ENCODE measurements at regions not wholly inside any gene's neighbourhood (a gene's known extent, or its start where the extent isn't known, plus 50 kb on each side); places are given as distances from the start of the nearest gene placed in this dataset.

- Histone ChIP-seq H3K14ac (ENCODE audit: insufficient read length) (no peak overlapping the region), H3K18ac (ENCODE audit: extremely low read depth, low read length) (no peak overlapping the region), H3K4me2 (ENCODE audit: insufficient read depth in 1 of 2, low read depth in 2 of 2, low read length in 2 of 2) (no peak overlapping the region), H3K23ac (ENCODE audit: insufficient read length) (no peak overlapping the region), H2BK15ac (ENCODE audit: low read length) (no peak overlapping the region), H2BK120ac (replicated peaks; ENCODE audit: low read depth, low read length) (no peak overlapping the region), H4K91ac (replicated peaks; ENCODE audit: insufficient read length, low read length) (no peak overlapping the region), H4K8ac (ENCODE audit: extremely low read depth, insufficient read depth, low read length) (no peak overlapping the region), H3K9me3 (ENCODE audit: insufficient read depth in 2 of 2, low read depth in 1 of 2, low read length in 1 of 2) (no peaks in the 10 kb centered on the region), H4K5ac (ENCODE audit: insufficient read length, low read depth, low read length) (no peak overlapping the region), H3K4ac (replicated peaks; ENCODE audit: insufficient read length, low read depth, low read length) (no peak overlapping the region), H3K27ac (ENCODE audit: low read depth, low read length) (no peak overlapping the region), H3K27me3 (replicated peaks in 1 of 4; ENCODE audit: control insufficient read depth in 3 of 4, extremely low read depth in 1 of 4, insufficient read depth in 3 of 4, low read length in 3 of 4) (peaks cover 0 to 3% (median 0%) of the 10 kb centered on the region in 4 experiments; a peak in 2 of 7 replicates), H2BK12ac (ENCODE audit: low read depth, low read length) (no peak overlapping the region), H3K23me2 (ENCODE audit: low read depth, low read length) (no peaks in the 10 kb centered on the region), H3K79me1 (ENCODE audit: low read depth, low read length) (no peaks in the 10 kb centered on the region), H3K56ac (replicated peaks; ENCODE audit: insufficient read length, low read depth, low read length) (no peak overlapping the region), H2AFZ (ENCODE audit: low read length) (no peak overlapping the region; the same call in 1 of the 2 replicates), H2BK20ac (ENCODE audit: low read length) (no peak overlapping the region), H2BK5ac (ENCODE audit: low read depth, low read length) (no peak overlapping the region), H3K4me3 (ENCODE audit: extremely low read depth in 1 of 4, insufficient read depth in 2 of 4, low read depth in 3 of 4, low read length in 4 of 4) (no peak overlapping the region), H3K79me2 (ENCODE audit: control insufficient read depth in 1 of 2, insufficient read depth in 2 of 2, low read length in 2 of 2) (no peaks in the 10 kb centered on the region), H3K4me1 (replicated peaks in 1 of 4; ENCODE audit: control insufficient read depth in 3 of 4, insufficient read depth in 4 of 4, low read length in 3 of 4) (peaks cover 2 to 4% (median 3%) of the 10 kb centered on the region in 4 experiments; a peak in 3 of 7 replicates), H2AK5ac (ENCODE audit: low read depth, low read length) (no peak overlapping the region), H4K20me1 (replicated peaks in 1 of 2; ENCODE audit: control insufficient read depth in 1 of 2, insufficient read depth in 2 of 2, low read length in 2 of 2) (no peaks in the 10 kb centered on the region), H3K9ac (replicated peaks in 1 of 4; ENCODE audit: extremely low read depth in 1 of 4, low read depth in 3 of 4, low read length in 3 of 4) (no peak overlapping the region), H3K36me3 (ENCODE audit: control insufficient read depth in 2 of 4, insufficient read depth in 4 of 4, low read length in 3 of 4) (no peaks in the 10 kb centered on the region)
- WGBS, 2 experiments (ENCODE audit: extremely low coverage in 1 of 2, insufficient coverage in 1 of 2, insufficient read length in 1 of 2, insufficient replicate concordance in 2 of 2, low coverage in 1 of 2, low lambda C conversion rate in 2 of 2, missing lambda C conversion rate in 1 of 2), result 90% methylated on average over 5 of the region's 5 CpGs; no CpG with 5 or more reads in 1 of the 2 experiments
- POLR2A ChIA-PET (ENCODE audit: partially characterized antibody), result interaction anchor here (0.9 to 1.3 kb wide), 2 partner anchors 24 to 36 kb away, joined by 3 read pairs; no protein-coding TSS in a partner anchor
- CTCF ChIA-PET (ENCODE audit: partially characterized antibody), result interaction anchor here (0.7 to 1.6 kb wide), 8 partner anchors 12 to 204 kb away, joined by 3 to 7 read pairs (median 4); partner anchors contain the start of gene RRBP1
- no peak for DNase-seq (ENCODE audit: low read depth in 1 of 2, low spot score in 2 of 2)
- TF ChIP-seq TCF12 (IDR thresholded peaks at IDR 0.05; ENCODE audit: low read depth, low read length), result no peak
- no peak for TF ChIP-seq TBP (IDR thresholded peaks at IDR 0.05; ENCODE audit: low read depth, low read length)
- TF ChIP-seq EGR1 (IDR thresholded peaks at IDR 0.05; ENCODE audit: borderline replicate concordance, low read depth, low read length), result no peak
- FAIRE-seq, result no peak
Observed at GRCh38 chr20:17822039-17822438, 122.3 kb downstream of the BANF2 start.

All from H1 (cell line).